K562 (cell line): ENCODE measurements at regions not wholly inside any gene's neighbourhood (a gene's known extent, or its start where the extent isn't known, plus 50 kb on each side); places are given as distances from the start of the nearest gene placed in this dataset.

Experiments
- ATAC-seq: fragments of 200-7000 bp; cut with Tn5 transposase; 3 replicates; pipeline ENCODE4 v1.9.1; 2020; ENCODE audit warnings: moderate library complexity
- BruUV-seq: library from RNA; stranded (reverse); fragments of 400-500 nt; replicated peaks from 2 replicates; lab custom pipeline; 2021; lab: Mats Ljungman, UMichigan
- CTCF ChIA-PET: fragments of 300-600 bp; formaldehyde crosslinking; extraction: SDS; loops from one replicate; lab custom pipeline; 2021; ENCODE audit warnings: low intra/inter-chr PET ratio; lab: Yijun Ruan, JAX
- POLR2A ChIA-PET: fragments of 300-600, 350-650 bp; sonication (Branson Sonifier 250); formaldehyde crosslinking; extraction: SDS; loops from one replicate; lab custom pipeline; 2021; ENCODE audit warnings: antibody characterized with exemption, inconsistent platforms; lab: Yijun Ruan, JAX
- DNase-seq, 4 experiments: peaks; one replicate each; pipeline versions ENCODE4 v3.0.0 to v3.0.0-alpha.2; 2011 to 2018; ENCODE audit warnings: low spot score in 3 of 4, mixed read lengths in 3 of 4; ENCODE audit errors: extremely low read depth in 1 of 4
- FAIRE-seq: peaks from 2 replicates; lab custom pipeline; 2011; peaks lifted over from hg19 to GRCh38; lab: Jason Lieb, UNC
- H2AFZ ChIP-seq: 2 replicates; pipeline ENCODE4 v1.6.0; 2011; ENCODE audit warnings: low read depth, low read length, control low read depth, inconsistent platforms
- H3K27ac ChIP-seq: fragments of 200-600 bp; 3 replicates; pipeline ENCODE4 v1.8.0; 2011; ENCODE audit warnings: low read depth, mild to moderate bottlenecking, control low read depth, inconsistent platforms, low read length, moderate library complexity, mixed read lengths; ENCODE audit errors: extremely low read depth
- H3K27me3 ChIP-seq, 2 experiments: fragments of 300-600 bp in 1 of 2; 2 replicates in 1 of 2; 3 replicates in 1 of 2; pipeline versions ENCODE4 v1.6.0 to v1.8.0; 2011; ENCODE audit warnings: inconsistent platforms in 2 of 2, low read length in 2 of 2, mild to moderate bottlenecking in 1 of 2, mixed read lengths in 1 of 2, moderate library complexity in 1 of 2; ENCODE audit not compliant: control insufficient read depth in 2 of 2, insufficient read depth in 2 of 2
- H3K36me3 ChIP-seq: fragments of 300-600 bp; 3 replicates; pipeline ENCODE4 v1.8.0; 2011; ENCODE audit warnings: mild to moderate bottlenecking, low read length, inconsistent platforms; ENCODE audit not compliant: control insufficient read depth, insufficient read depth
- H3K4me1 ChIP-seq, 2 experiments: fragments of 200-600 bp in 1 of 2; replicated peaks in 1 of 2; 2 replicates in 1 of 2; 3 replicates in 1 of 2; pipeline versions ENCODE4 v1.5.1 to v1.8.0; 2011; ENCODE audit warnings: inconsistent platforms in 2 of 2, low read length in 2 of 2, mild to moderate bottlenecking in 1 of 2, mixed read lengths in 1 of 2, moderate library complexity in 1 of 2; ENCODE audit not compliant: control insufficient read depth in 2 of 2, insufficient read depth in 2 of 2
- H3K4me2 ChIP-seq: 2 replicates; pipeline ENCODE4 v1.6.1; 2011; ENCODE audit warnings: low read length, control low read depth, inconsistent platforms, mixed read lengths; ENCODE audit not compliant: insufficient read depth
- H3K4me3 ChIP-seq: fragments of 200-600 bp; sonication (generic), shearing (Covaris generic); 2 replicates; pipeline ENCODE4 v1.5.1; 2016; ENCODE audit warnings: control low read depth, inconsistent platforms
- H3K79me2 ChIP-seq: fragments of 200-600 bp; 3 replicates; pipeline ENCODE4 v1.8.0; 2011; ENCODE audit warnings: low read length, inconsistent platforms; ENCODE audit not compliant: control insufficient read depth, insufficient read depth
- H3K9ac ChIP-seq, 2 experiments: 2 replicates each; pipeline versions ENCODE4 v1.6.0 to v1.6.1; 2011; ENCODE audit warnings: low read depth in 2 of 2, low read length in 2 of 2, control low read depth in 1 of 2, inconsistent platforms in 1 of 2, mild to moderate bottlenecking in 1 of 2, mixed read lengths in 1 of 2; ENCODE audit not compliant: insufficient read depth in 1 of 2
- H3K9me1 ChIP-seq: one replicate; pipeline ENCODE4 v1.6.0; 2011; ENCODE audit warnings: inconsistent platforms, mild to moderate bottlenecking, low read length, moderate library complexity; ENCODE audit not compliant: control insufficient read depth, insufficient read depth
- H3K9me3 ChIP-seq: replicated peaks from 2 replicates; pipeline ENCODE4 v1.5.1; 2011; ENCODE audit warnings: low read depth, low read length, inconsistent platforms; ENCODE audit not compliant: control insufficient read depth, insufficient read depth
- H4K20me1 ChIP-seq: replicated peaks from 2 replicates; pipeline ENCODE4 v1.6.1; 2011; ENCODE audit warnings: low read length, inconsistent platforms, mixed read lengths; ENCODE audit not compliant: control insufficient read depth, insufficient read depth
- ESRRA ChIP-seq: fragments of 450-650 bp; IDR thresholded peaks from 2 replicates; pipeline ENCODE4 v1.6.1; 2014; ENCODE audit warnings: low read depth, mild to moderate bottlenecking, moderate library complexity, borderline replicate concordance
- HEY1 ChIP-seq: fragments of 250-450 bp; sonication (Bioruptor Pico); IDR thresholded peaks from 2 replicates; pipeline ENCODE4 v1.5.0; 2020; ENCODE audit warnings: mild to moderate bottlenecking, moderate library complexity, borderline replicate concordance
- KAT8 ChIP-seq: fragments of 450-650 bp; IDR thresholded peaks from 2 replicates; pipeline ENCODE4 v1.6.1; 2016; ENCODE audit warnings: low read depth, mild to moderate bottlenecking
- LARP7 ChIP-seq: fragments of 450-650 bp; IDR thresholded peaks from 2 replicates; pipeline ENCODE4 v1.6.1; 2016
- MIER1 ChIP-seq: fragments of 450-650 bp; IDR thresholded peaks from 2 replicates; pipeline ENCODE4 v1.6.1; 2016; ENCODE audit warnings: antibody characterized with exemption, mild to moderate bottlenecking, low read depth
- NFE2L1 ChIP-seq: fragments of 450-650 bp; IDR thresholded peaks from 2 replicates; pipeline ENCODE4 v1.6.1; 2016; ENCODE audit warnings: missing genetic modification characterization, low read depth, mild to moderate bottlenecking, missing compliant biosample characterization, moderate library complexity, borderline replicate concordance
- NFXL1 ChIP-seq: fragments of 450-650 bp; formaldehyde crosslinking; IDR thresholded peaks from 2 replicates; pipeline ENCODE4 v1.4.0; 2021; ENCODE audit warnings: mild to moderate bottlenecking
- NR0B1 ChIP-seq: fragments of 450-650 bp; IDR thresholded peaks from one replicate; pipeline ENCODE4 v1.6.1; 2018; ENCODE audit warnings: mild to moderate bottlenecking, moderate library complexity; ENCODE audit not compliant: partially characterized antibody
- PML ChIP-seq: IDR thresholded peaks from 2 replicates; pipeline ENCODE4 v1.6.1; 2012; ENCODE audit warnings: low read length, inconsistent platforms
- RREB1 ChIP-seq: fragments of 250-450 bp; sonication (Bioruptor Pico); IDR thresholded peaks from 2 replicates; pipeline ENCODE4 v1.4.0; 2020
- TARDBP ChIP-seq: fragments of 450-650 bp; IDR thresholded peaks from 2 replicates; pipeline ENCODE4 v1.6.1; 2016
- TCF7 ChIP-seq: sonication (generic); IDR thresholded peaks from 2 replicates; pipeline ENCODE4 v1.6.1; 2016; ENCODE audit warnings: antibody characterized with exemption, borderline replicate concordance
- ZSCAN32 ChIP-seq: fragments of 450-650 bp; formaldehyde crosslinking; IDR thresholded peaks from 2 replicates; pipeline ENCODE4 v1.4.0; 2020; ENCODE audit warnings: mild to moderate bottlenecking, moderate library complexity
- WGBS: fragments of 100-300 bp; shearing (Covaris generic); methylation state at CpG from one replicate; pipeline ENCODE4 v1.1.6; 2016; ENCODE audit warnings: low coverage, mixed read lengths; ENCODE audit not compliant: insufficient coverage; ENCODE audit errors: missing lambda C conversion rate; 5-methylcytosine and 5-hydroxymethylcytosine counted together
- in situ Hi-C: fragments of 300-500 bp; cut with MboI; formaldehyde crosslinking; loops from 4 replicates; pipeline ENCODE4 v1.15.0; 2018; ENCODE audit warnings: inconsistent platforms, mixed read lengths
- intact Hi-C: fragments of 100-400 bp; cut with micrococcal nuclease; formaldehyde crosslinking; loops from 2 replicates; pipeline ENCODE4 v1.14.2; 2022

- FAIRE-seq = no peak
- no peaks in the 10 kb centered on the region for H3K9me1 ChIP-seq
Observed at GRCh38 chr4:54879576-54879975, 221.8 kb downstream of the KIT start.

GRCh38 chr4:54877006-54877405 lies 219.2 kb downstream of the KIT start:
- Histone ChIP-seq H3K4me3 (no peak overlapping the region), H3K9me1 (no peaks in the 10 kb centered on the region), H3K4me1 (no peaks in the 10 kb centered on the region), H3K27ac (no peak overlapping the region), H3K9ac (no peak overlapping the region), H3K27me3 (no peaks in the 10 kb centered on the region), H3K4me2 (no peak overlapping the region), H2AFZ (no peak overlapping the region), H3K9me3 (no peaks in the 10 kb centered on the region), H3K36me3 (no peaks in the 10 kb centered on the region), H4K20me1 (no peaks in the 10 kb centered on the region), H3K79me2 (no peaks in the 10 kb centered on the region)
- in situ Hi-C loops (no loop called here), intact Hi-C loops (no loop called here)
- WGBS = 0% methylated on average over 2 of the region's 2 CpGs
- BruUV-seq = no TSS peak
- FAIRE-seq = no peak
- ChIA-PET CTCF (no interaction called here), POLR2A (no interaction called here)
- ATAC-seq = no peak
- no peak for DNase-seq
- TF ChIP-seq NR0B1 (no peak), ESRRA (no peak), NFXL1 (CRISPR knock-in tag) (no peak), RREB1 (CRISPR knock-in tag) (no peak), NFE2L1 (tag) (no peak), MIER1 (no peak), TARDBP (no peak), PML (no peak), ZSCAN32 (CRISPR knock-in tag) (no peak), TCF7 (no peak)

More at GRCh38 chr4:54879576-54879975, 221.8 kb downstream of the KIT start:
- ChIA-PET CTCF (no interaction called here), POLR2A (no interaction called here)
- intact Hi-C loops = no loop called here
- no peaks in the 10 kb centered on the region for H3K36me3 ChIP-seq
- no TSS peak for BruUV-seq
- H2AFZ ChIP-seq = no peak overlapping the region
- no peaks in the 10 kb centered on the region for H3K27me3 ChIP-seq
- no peaks in the 10 kb centered on the region for H3K79me2 ChIP-seq
- H3K4me3 ChIP-seq = no peak overlapping the region
- H3K9me3 ChIP-seq = no peaks in the 10 kb centered on the region
- no peak overlapping the region for H3K27ac ChIP-seq
- no peak overlapping the region for H3K9ac ChIP-seq
- in situ Hi-C loops = no loop called here
- H4K20me1 ChIP-seq = no peaks in the 10 kb centered on the region
- no peaks in the 10 kb centered on the region for H3K4me1 ChIP-seq
- no peak for ATAC-seq
- DNase-seq = no peak
- TF ChIP-seq HEY1 (CRISPR knock-in tag) (no peak), LARP7 (no peak), KAT8 (no peak)
- TF ChIP-seq, all 486 proteins: peak for 0
- no peak overlapping the region for H3K4me2 ChIP-seq
